Left ventricle myocardium inferior (tissue), 1 donor: ENCODE measurements at regions not wholly inside any gene's neighbourhood (a gene's known extent, or its start where the extent isn't known, plus 50 kb on each side); places are given as distances from the start of the nearest gene placed in this dataset.

Experiments
- DNase-seq: peaks from one replicate; pipeline ENCODE4 v3.0.0-alpha.2; 2020
- H3K27ac ChIP-seq: fragments of 200-600 bp; replicated peaks from 2 replicates; pipeline ENCODE4 v1.8.0; 2021
- H3K27me3 ChIP-seq: fragments of 200-600 bp; 2 replicates; pipeline ENCODE4 v1.8.0; 2021; ENCODE audit warnings: low read depth
- H3K36me3 ChIP-seq: fragments of 200-600 bp; 2 replicates; pipeline ENCODE4 v1.8.0; 2021
- H3K4me1 ChIP-seq: fragments of 200-600 bp; 2 replicates; pipeline ENCODE4 v1.8.0; 2021
- H3K4me3 ChIP-seq: fragments of 200-600 bp; 2 replicates; pipeline ENCODE4 v1.8.0; 2021; ENCODE audit warnings: mild to moderate bottlenecking, moderate library complexity
- H3K9me3 ChIP-seq: fragments of 200-600 bp; replicated peaks from 2 replicates; pipeline ENCODE4 v1.8.0; 2021
- CTCF ChIP-seq: fragments of 200-600 bp; IDR thresholded peaks from 2 replicates; pipeline ENCODE4 v1.8.0; 2021; ENCODE audit warnings: antibody characterized with exemption, mild to moderate bottlenecking, borderline replicate concordance
- intact Hi-C: fragments of 100-400 bp; cut with micrococcal nuclease; formaldehyde crosslinking; loops from one replicate; pipeline ENCODE4 v1.11.0; 2022
- donor health status: DM: no; HTN: yes; CAD: no; lungs with severe emphysema.

- peaks cover 25% of the 10 kb centered on the region for H3K4me1 ChIP-seq
- intact Hi-C loops, result no loop called here
- DNase-seq, result no peak
Measured at GRCh38 chr5:96331210-96331609, 101.8 kb downstream of the PCSK1 start.

GRCh38 chr5:96330530-96331140, 102.4 kb downstream of the PCSK1 start:
- no peak for TF ChIP-seq CTCF
- Histone ChIP-seq H3K27ac (no peak overlapping the region), H3K4me3 (no peak overlapping the region), H3K4me1 (peaks cover 20% of the 10 kb centered on the region), H3K27me3 (no peaks in the 10 kb centered on the region), H3K36me3 (no peaks in the 10 kb centered on the region), H3K9me3 (no peaks in the 10 kb centered on the region)
- DNase-seq, result no peak
- intact Hi-C loops, result no loop called here

More at GRCh38 chr5:96331210-96331609, 101.8 kb downstream of the PCSK1 start:
- H3K9me3 ChIP-seq, result no peaks in the 10 kb centered on the region
- no peak overlapping the region for H3K27ac ChIP-seq
- TF ChIP-seq CTCF, result no peak
- no peak overlapping the region for H3K4me3 ChIP-seq
- no peaks in the 10 kb centered on the region for H3K27me3 ChIP-seq
- no peaks in the 10 kb centered on the region for H3K36me3 ChIP-seq

GRCh38 chr5:96329886-96330529, 103.0 kb downstream of the PCSK1 start:
- intact Hi-C loops, result no loop called here
- no peak for DNase-seq
- H3K9me3 ChIP-seq, result no peaks in the 10 kb centered on the region
- no peaks in the 10 kb centered on the region for H3K27me3 ChIP-seq
- peaks cover 20% of the 10 kb centered on the region for H3K4me1 ChIP-seq
- H3K36me3 ChIP-seq, result no peaks in the 10 kb centered on the region
- H3K27ac ChIP-seq, result no peak overlapping the region
- TF ChIP-seq CTCF, result no peak
- no peak overlapping the region for H3K4me3 ChIP-seq

- Histone ChIP-seq H3K9me3 (no peaks in the 10 kb centered on the region), H3K4me1 (peaks cover 20% of the 10 kb centered on the region), H3K4me3 (no peak overlapping the region), H3K27ac (no peak overlapping the region), H3K27me3 (no peaks in the 10 kb centered on the region), H3K36me3 (no peaks in the 10 kb centered on the region)
- DNase-seq, result no peak
- TF ChIP-seq CTCF, result no peak
- intact Hi-C loops, result no loop called here
Measured at GRCh38 chr5:96329289-96329688, 103.8 kb downstream of the PCSK1 start.

- Histone ChIP-seq H3K9me3 (no peaks in the 10 kb centered on the region), H3K4me3 (no peak overlapping the region), H3K36me3 (no peaks in the 10 kb centered on the region), H3K27ac (no peak overlapping the region), H3K4me1 (peaks cover 14% of the 10 kb centered on the region), H3K27me3 (no peaks in the 10 kb centered on the region)
- no peak for TF ChIP-seq CTCF
- no peak for DNase-seq
- intact Hi-C loops, result no loop called here
Measured at GRCh38 chr5:96327722-96328121, 105.3 kb downstream of the PCSK1 start.
